ENCODE measurements at regions not wholly inside any gene's neighbourhood (a gene's known extent, or its start where the extent isn't known, plus 50 kb on each side); places are given as distances from the start of the nearest gene placed in this dataset.

DNA sequence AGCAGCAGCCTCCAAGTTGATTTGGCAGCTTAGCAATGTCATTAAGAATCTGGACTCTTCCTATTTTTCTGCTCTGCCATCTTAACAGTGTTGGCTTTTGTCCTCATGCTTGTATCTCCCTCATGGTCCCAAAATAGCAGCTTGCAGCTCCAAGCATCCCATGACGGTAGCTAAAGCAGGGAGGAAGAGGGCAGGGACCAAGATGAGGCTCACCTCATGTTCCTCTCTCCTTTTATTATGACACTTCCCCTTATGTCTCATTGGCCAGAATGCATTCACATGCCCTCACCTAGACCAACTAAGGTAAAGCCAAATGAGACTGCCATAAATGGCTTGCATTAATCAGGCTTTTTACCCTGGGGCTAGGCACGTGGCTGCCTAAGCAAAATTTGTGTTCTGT is 382.4 kb downstream of the SHQ1 start:
- Histone ChIP-seq H2BK20ac (ENCODE audit: low read depth, low read length, poor library complexity, severe bottlenecking) (no peak overlapping the region), H3K9ac (ENCODE audit: extremely low read depth, insufficient read length, low read length) (no peak overlapping the region), H4K5ac (ENCODE audit: insufficient read length, low read depth, low read length) (no peak overlapping the region), H3K18ac (ENCODE audit: insufficient read length, low read depth, low read length) (no peak overlapping the region), H3K79me1 (ENCODE audit: insufficient read depth, low read depth, low read length, poor library complexity, severe bottlenecking) (no peaks in the 10 kb centered on the region), H3K23me2 (ENCODE audit: insufficient read length, low read depth, low read length, poor library complexity, severe bottlenecking) (no peaks in the 10 kb centered on the region), H3K14ac (ENCODE audit: insufficient read depth, low read length) (no peak overlapping the region), H4K20me1 (ENCODE audit: control insufficient read depth, insufficient read depth, insufficient read length) (no peaks in the 10 kb centered on the region), H2BK120ac (ENCODE audit: low read depth, low read length, poor library complexity, severe bottlenecking) (no peak overlapping the region), H3K4me2 (ENCODE audit: insufficient read depth, insufficient read length, low read length) (no peak overlapping the region), H3K4me1 (ENCODE audit: insufficient read depth, low read length) (no peaks in the 10 kb centered on the region), H2BK12ac (ENCODE audit: insufficient read length, low read depth, low read length) (no peak overlapping the region), H2AFZ (ENCODE audit: low read length) (no peak overlapping the region), H4K8ac (replicated peaks; ENCODE audit: insufficient read length, low read depth, low read length) (no peak overlapping the region), H3K27me3 (ENCODE audit: insufficient read depth, low read length) (no peaks in the 10 kb centered on the region; the same call in 1 of the 2 replicates), H3K79me2 (ENCODE audit: insufficient read depth, low read length) (no peaks in the 10 kb centered on the region), H3K23ac (ENCODE audit: insufficient read length, low read depth, low read length) (no peak overlapping the region), H3K4ac (ENCODE audit: low read depth, low read length) (no peak overlapping the region), H4K91ac (ENCODE audit: insufficient read length, low read depth, low read length) (no peak overlapping the region), H3K27ac (ENCODE audit: insufficient read length, low read depth, low read length) (no peak overlapping the region), H3T11ph (ENCODE audit: low read length) (no peak overlapping the region), H3K56ac (ENCODE audit: insufficient read length, low read depth, low read length) (no peak overlapping the region), H2AK5ac (ENCODE audit: insufficient read length, low read length) (no peak overlapping the region), H2BK5ac (ENCODE audit: insufficient read length, low read length) (no peak overlapping the region), H2BK15ac (ENCODE audit: low read depth, low read length) (no peak overlapping the region), H3K9me3 (ENCODE audit: control insufficient read depth, low read depth, low read length) (no peaks in the 10 kb centered on the region)
- no peaks in the 10 kb centered on the region for H3K36me3 Mint-ChIP-seq (ENCODE audit: insufficient read depth in 1 of 3, low read depth in 3 of 3)
- no peaks in the 10 kb centered on the region for H3K4me1 Mint-ChIP-seq
- WGBS (ENCODE audit: extremely low coverage, insufficient read length, low lambda C conversion rate), result no CpG with 5 or more reads among the region's 2 CpGs
- TF ChIP-seq, protein P1, sequence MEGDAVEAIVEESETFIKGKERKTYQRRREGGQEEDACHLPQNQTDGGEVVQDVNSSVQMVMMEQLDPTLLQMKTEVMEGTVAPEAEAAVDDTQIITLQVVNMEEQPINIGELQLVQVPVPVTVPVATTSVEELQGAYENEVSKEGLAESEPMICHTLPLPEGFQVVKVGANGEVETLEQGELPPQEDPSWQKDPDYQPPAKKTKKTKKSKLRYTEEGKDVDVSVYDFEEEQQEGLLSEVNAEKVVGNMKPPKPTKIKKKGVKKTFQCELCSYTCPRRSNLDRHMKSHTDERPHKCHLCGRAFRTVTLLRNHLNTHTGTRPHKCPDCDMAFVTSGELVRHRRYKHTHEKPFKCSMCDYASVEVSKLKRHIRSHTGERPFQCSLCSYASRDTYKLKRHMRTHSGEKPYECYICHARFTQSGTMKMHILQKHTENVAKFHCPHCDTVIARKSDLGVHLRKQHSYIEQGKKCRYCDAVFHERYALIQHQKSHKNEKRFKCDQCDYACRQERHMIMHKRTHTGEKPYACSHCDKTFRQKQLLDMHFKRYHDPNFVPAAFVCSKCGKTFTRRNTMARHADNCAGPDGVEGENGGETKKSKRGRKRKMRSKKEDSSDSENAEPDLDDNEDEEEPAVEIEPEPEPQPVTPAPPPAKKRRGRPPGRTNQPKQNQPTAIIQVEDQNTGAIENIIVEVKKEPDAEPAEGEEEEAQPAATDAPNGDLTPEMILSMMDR (conservative IDR thresholded peaks at IDR 0.05), result no peak
- H3K4me3 Mint-ChIP-seq, result no peak overlapping the region
- no peak for DNase-seq
- H3K27me3 Mint-ChIP-seq (ENCODE audit: low read depth), result peaks cover 24% of the 10 kb centered on the region
- no peak overlapping the region for H3K27ac Mint-ChIP-seq
- no peaks in the 10 kb centered on the region; a peak in 1 of 5 replicates for H3K9me3 Mint-ChIP-seq

All from H9 (cell line).